HCT116 (cell line): ENCODE measurements at regions not wholly inside any gene's neighbourhood (a gene's known extent, or its start where the extent isn't known, plus 50 kb on each side); places are given as distances from the start of the nearest gene placed in this dataset.

Experiments
- ATAC-seq: fragments of 200-7000 bp; cut with Tn5 transposase; 2 replicates; pipeline ENCODE4 v1.9.1; 2020; ENCODE audit warnings: mild to moderate bottlenecking, moderate library complexity
- BruUV-seq: library from RNA; stranded (reverse); fragments of 400-500 nt; replicated peaks from 2 replicates; lab custom pipeline; 2021; lab: Mats Ljungman, UMichigan
- CTCF ChIA-PET: fragments of 300-600 bp; sonication (Branson Sonifier 250); formaldehyde crosslinking; loops from one replicate; lab custom pipeline; 2021; ENCODE audit warnings: antibody characterized with exemption; lab: Charles Lee
- POLR2A ChIA-PET: fragments of 300-600, 350-600 bp; sonication (Branson Sonifier 250); formaldehyde crosslinking; loops from one replicate; lab custom pipeline; 2021; ENCODE audit warnings: antibody characterized with exemption; lab: Charles Lee
- RAD21 ChIA-PET, 2 experiments: fragments of 300-600 bp; sonication (Branson Sonifier 250); formaldehyde crosslinking; loops; one replicate each; lab custom pipeline; 2023; ENCODE audit warnings: low total read pairs in 2 of 2; ENCODE audit not compliant: uncharacterized antibody in 2 of 2, unreplicated experiment in 2 of 2, low non-redundant PET in 1 of 2; lab: Charles Lee
- DNase-seq: peaks from one replicate; pipeline ENCODE4 v3.0.0-alpha.2; 2010; ENCODE audit warnings: low read depth, low spot score
- H2AFZ ChIP-seq: fragments of 200-600 bp; shearing (Covaris generic), sonication (generic); 2 replicates; pipeline ENCODE4 v1.6.1; 2017; ENCODE audit warnings: low read depth, mixed run types, mixed read lengths, antibody characterized with exemption, low read length; ENCODE audit not compliant: poor library complexity, severe bottlenecking
- H3K27ac ChIP-seq: 2 replicates; pipeline ENCODE4 v1.5.1; 2012; ENCODE audit warnings: low read depth, low read length
- H3K27me3 ChIP-seq: fragments of 200-600 bp; sonication (generic); 2 replicates; pipeline ENCODE4 v1.6.1; 2016; ENCODE audit warnings: mixed run types, low read length, mixed read lengths; ENCODE audit not compliant: insufficient read depth
- H3K36me3 ChIP-seq, 2 experiments: fragments of 200-500 bp in 1 of 2; fragments of 200-600 bp in 1 of 2; sonication (Bioruptor generic) in 1 of 2; sonication (generic) in 1 of 2; 2 replicates each; pipeline versions ENCODE4 v1.5.1 to v1.6.1; 2014 to 2016; ENCODE audit warnings: low read length in 2 of 2, inconsistent platforms in 1 of 2, mixed read lengths in 1 of 2, mixed run types in 1 of 2; ENCODE audit not compliant: insufficient read depth in 2 of 2, control insufficient read depth in 1 of 2
- H3K4me1 ChIP-seq, 2 experiments: fragments of 200-600 bp in 1 of 2; sonication (generic) in 1 of 2; 2 replicates each; pipeline versions ENCODE4 v1.5.1 to v1.6.1; 2012 to 2017; ENCODE audit warnings: low read length in 2 of 2, inconsistent platforms in 1 of 2, mild to moderate bottlenecking in 1 of 2, mixed read lengths in 1 of 2, mixed run types in 1 of 2, moderate library complexity in 1 of 2; ENCODE audit not compliant: insufficient read depth in 2 of 2, control insufficient read depth in 1 of 2
- H3K4me2 ChIP-seq: fragments of 200-600 bp; sonication (generic); 2 replicates; pipeline ENCODE4 v1.6.1; 2017; ENCODE audit warnings: mixed run types, low read length, mixed read lengths
- H3K4me3 ChIP-seq, 2 experiments: fragments of 200-600 bp in 1 of 2; sonication (generic) in 1 of 2; replicated peaks in 1 of 2; 2 replicates each; pipeline ENCODE4 v1.5.1; 2011 to 2016; ENCODE audit warnings: low read length in 2 of 2, control low read depth in 1 of 2, low read depth in 1 of 2, mild to moderate bottlenecking in 1 of 2, mixed read lengths in 1 of 2, mixed run types in 1 of 2
- H3K79me2 ChIP-seq: fragments of 200-600 bp; sonication (generic); 2 replicates; pipeline ENCODE4 v1.6.1; 2017; ENCODE audit warnings: mild to moderate bottlenecking, mixed run types, low read length, moderate library complexity, mixed read lengths; ENCODE audit not compliant: insufficient read depth
- H3K9ac ChIP-seq: fragments of 200-600 bp; sonication (generic); 2 replicates; pipeline ENCODE4 v1.6.1; 2016; ENCODE audit warnings: low read length, mixed read lengths
- H3K9me2 ChIP-seq: fragments of 200-600 bp; sonication (generic), shearing (Covaris generic); 2 replicates; pipeline ENCODE4 v1.6.1; 2017; ENCODE audit warnings: mixed run types, mild to moderate bottlenecking, moderate library complexity; ENCODE audit not compliant: insufficient read depth
- H3K9me3 ChIP-seq, 2 experiments: fragments of 200-500 bp in 1 of 2; fragments of 200-600 bp in 1 of 2; sonication (Bioruptor generic) in 1 of 2; sonication (generic) in 1 of 2; 2 replicates each; pipeline ENCODE4 v1.6.1; 2014 to 2017; ENCODE audit warnings: low read length in 2 of 2, mixed read lengths in 2 of 2, inconsistent platforms in 1 of 2, low read depth in 1 of 2, mild to moderate bottlenecking in 1 of 2, mixed run types in 1 of 2, moderate library complexity in 1 of 2; ENCODE audit not compliant: control insufficient read depth in 1 of 2, insufficient read depth in 1 of 2
- H4K20me1 ChIP-seq: fragments of 200-600 bp; sonication (generic), shearing (Covaris generic); 2 replicates; pipeline ENCODE4 v1.6.1; 2017; ENCODE audit warnings: mixed run types, mild to moderate bottlenecking, moderate library complexity; ENCODE audit not compliant: insufficient read depth
- ATF3 ChIP-seq: IDR thresholded peaks from 2 replicates; pipeline ENCODE4 v1.6.1; 2012
- CEBPB ChIP-seq: IDR thresholded peaks from 2 replicates; pipeline ENCODE4 v1.6.1; 2012; ENCODE audit warnings: low read depth
- EGR1 ChIP-seq: IDR thresholded peaks from 2 replicates; pipeline ENCODE4 v1.6.1; 2012; ENCODE audit warnings: low read depth
- ELF1 ChIP-seq: IDR thresholded peaks from 2 replicates; pipeline ENCODE4 v1.6.1; 2012; ENCODE audit warnings: low read depth, borderline replicate concordance
- EZH2 ChIP-seq: fragments of 200-600 bp; sonication (generic); IDR thresholded peaks from 2 replicates; pipeline ENCODE4 v1.6.1; 2017; ENCODE audit warnings: antibody characterized with exemption, mixed run types
- EZH2phosphoT487 ChIP-seq: fragments of 200-600 bp; IDR thresholded peaks from 2 replicates; pipeline ENCODE4 v1.6.1; 2018; ENCODE audit warnings: antibody characterized with exemption, borderline replicate concordance
- POLR2AphosphoS5 ChIP-seq: IDR thresholded peaks from 2 replicates; pipeline ENCODE4 v1.6.1; 2011; ENCODE audit warnings: mild to moderate bottlenecking, low read depth, low read length, moderate library complexity
- REST ChIP-seq: IDR thresholded peaks from 2 replicates; pipeline ENCODE4 v1.6.1; 2012; ENCODE audit warnings: low read depth
- SP1 ChIP-seq: IDR thresholded peaks from 2 replicates; pipeline ENCODE4 v1.6.1; 2012; ENCODE audit warnings: low read depth
- SRF ChIP-seq: IDR thresholded peaks from 2 replicates; pipeline ENCODE4 v1.6.1; 2012; ENCODE audit warnings: low read depth
- ZFX ChIP-seq: fragments of 450-650 bp; IDR thresholded peaks from 2 replicates; pipeline ENCODE4 v1.6.1; 2017
- ZNF274 ChIP-seq: fragments of 200-500 bp; sonication (Bioruptor generic); IDR thresholded peaks from 2 replicates; pipeline ENCODE4 v1.6.1; 2014; ENCODE audit warnings: mild to moderate bottlenecking, low read depth, low read length, inconsistent platforms
- intact Hi-C: fragments of 100-400 bp; cut with micrococcal nuclease; formaldehyde crosslinking; loops from 2 replicates; pipeline ENCODE4 v1.10.0; 2022
- TF ChIP-seq, protein P1 (sequence below), 3 experiments: fragments of 200-600 bp in 1 of 3; sonication (generic) in 1 of 3; IDR thresholded peaks in 2 of 3; conservative IDR thresholded peaks in 1 of 3; 2 replicates each; pipeline ENCODE4 v1.5.1; 2012 to 2017; ENCODE audit warnings: low read depth in 2 of 3, low read length in 2 of 3, antibody characterized with exemption in 1 of 3, borderline replicate concordance in 1 of 3, control low read depth in 1 of 3, mild to moderate bottlenecking in 1 of 3, mixed read lengths in 1 of 3, mixed run types in 1 of 3, moderate library complexity in 1 of 3; ENCODE audit not compliant: insufficient read depth in 1 of 3
- TF ChIP-seq, protein P2 (sequence below): IDR thresholded peaks from 2 replicates; pipeline ENCODE4 v1.6.1; 2012

GRCh38 chr9:79023134-79023580 lies 548.6 kb upstream of the TLE4 start (continued):
- TF ChIP-seq, protein P1, sequence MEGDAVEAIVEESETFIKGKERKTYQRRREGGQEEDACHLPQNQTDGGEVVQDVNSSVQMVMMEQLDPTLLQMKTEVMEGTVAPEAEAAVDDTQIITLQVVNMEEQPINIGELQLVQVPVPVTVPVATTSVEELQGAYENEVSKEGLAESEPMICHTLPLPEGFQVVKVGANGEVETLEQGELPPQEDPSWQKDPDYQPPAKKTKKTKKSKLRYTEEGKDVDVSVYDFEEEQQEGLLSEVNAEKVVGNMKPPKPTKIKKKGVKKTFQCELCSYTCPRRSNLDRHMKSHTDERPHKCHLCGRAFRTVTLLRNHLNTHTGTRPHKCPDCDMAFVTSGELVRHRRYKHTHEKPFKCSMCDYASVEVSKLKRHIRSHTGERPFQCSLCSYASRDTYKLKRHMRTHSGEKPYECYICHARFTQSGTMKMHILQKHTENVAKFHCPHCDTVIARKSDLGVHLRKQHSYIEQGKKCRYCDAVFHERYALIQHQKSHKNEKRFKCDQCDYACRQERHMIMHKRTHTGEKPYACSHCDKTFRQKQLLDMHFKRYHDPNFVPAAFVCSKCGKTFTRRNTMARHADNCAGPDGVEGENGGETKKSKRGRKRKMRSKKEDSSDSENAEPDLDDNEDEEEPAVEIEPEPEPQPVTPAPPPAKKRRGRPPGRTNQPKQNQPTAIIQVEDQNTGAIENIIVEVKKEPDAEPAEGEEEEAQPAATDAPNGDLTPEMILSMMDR (IDR thresholded peaks at IDR 0.05 in 2 of 3, conservative IDR thresholded peaks at IDR 0.05 in 1 of 3; ENCODE audit: borderline replicate concordance in 1 of 3, insufficient read depth in 1 of 3, low read depth in 2 of 3, low read length in 2 of 3) = no peak
- peak; percentile 61 for TF ChIP-seq SP1

- POLR2A ChIA-PET = no interaction called here
- no peaks in the 10 kb centered on the region for H4K20me1 ChIP-seq
- CTCF ChIA-PET = no interaction called here
- no peaks in the 10 kb centered on the region for H3K9me3 ChIP-seq
- no peaks in the 10 kb centered on the region for H3K27me3 ChIP-seq
- no peak for DNase-seq
- ATAC-seq = peak; percentile 24; the same call in 1 of the 2 replicates
- no TSS peak for BruUV-seq
- H3K4me1 ChIP-seq = peaks cover 8 to 28% of the 10 kb centered on the region in 2 experiments; a peak in 3 of 4 replicates
- RAD21 ChIA-PET = no interaction called here
- H3K4me3 ChIP-seq = no peak overlapping the region
- H3K79me2 ChIP-seq = no peaks in the 10 kb centered on the region
- intact Hi-C loops = no loop called here
- H3K9me2 ChIP-seq = no peaks in the 10 kb centered on the region
- H3K9ac ChIP-seq = no peak overlapping the region
- H3K36me3 ChIP-seq = no peaks in the 10 kb centered on the region
- no peak overlapping the region for H3K4me2 ChIP-seq
- H3K27ac ChIP-seq = no peak overlapping the region
- H2AFZ ChIP-seq = peak overlapping the region; percentile 29
- TF ChIP-seq ELF1 = no peak
- no peak for TF ChIP-seq EZH2
- TF ChIP-seq, protein P1 (IDR thresholded peaks at IDR 0.05 in 2 of 3, conservative IDR thresholded peaks at IDR 0.05 in 1 of 3; ENCODE audit: borderline replicate concordance in 1 of 3, insufficient read depth in 1 of 3, low read depth in 2 of 3, low read length in 2 of 3) = no peak
- no peak for TF ChIP-seq EZH2phosphoT487
- TF ChIP-seq EGR1 = no peak
- TF ChIP-seq, protein P2, sequence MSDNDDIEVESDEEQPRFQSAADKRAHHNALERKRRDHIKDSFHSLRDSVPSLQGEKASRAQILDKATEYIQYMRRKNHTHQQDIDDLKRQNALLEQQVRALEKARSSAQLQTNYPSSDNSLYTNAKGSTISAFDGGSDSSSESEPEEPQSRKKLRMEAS = no peak
- no peak for TF ChIP-seq ZNF274
- no peak for TF ChIP-seq SRF
- TF ChIP-seq ZFX = no peak
- TF ChIP-seq CEBPB = no peak
- no peak for TF ChIP-seq SP1
- no peak for TF ChIP-seq ATF3
- no peak for TF ChIP-seq POLR2AphosphoS5
- TF ChIP-seq REST = no peak
Measured at GRCh38 chr9:79026316-79026715, 545.4 kb upstream of the TLE4 start.
